T47D (cell line): ENCODE measurements at regions not wholly inside any gene's neighbourhood (a gene's known extent, or its start where the extent isn't known, plus 50 kb on each side); places are given as distances from the start of the nearest gene placed in this dataset.
A peak's percentile ranks its signal among the peaks of the same experiment; 100 is the strongest.

Source experiments
- DNase-seq, 2 experiments: peaks; one replicate each; pipeline versions ENCODE4 v3.0.0 to v3.0.0-alpha.2; 2011 to 2012; ENCODE audit warnings: low read depth in 1 of 2, low spot score in 1 of 2
- JUND ChIP-seq: IDR thresholded peaks from 2 replicates; pipeline ENCODE4 v1.6.1; 2012; ENCODE audit warnings: low read depth
- in situ Hi-C: cut with HindIII; loops from 2 replicates; pipeline ENCODE4 v1.10.0; 2016; ENCODE audit warnings: low sequenced_read_pairs, low pct_unique_long_range_greater_than_20kb

DNA sequence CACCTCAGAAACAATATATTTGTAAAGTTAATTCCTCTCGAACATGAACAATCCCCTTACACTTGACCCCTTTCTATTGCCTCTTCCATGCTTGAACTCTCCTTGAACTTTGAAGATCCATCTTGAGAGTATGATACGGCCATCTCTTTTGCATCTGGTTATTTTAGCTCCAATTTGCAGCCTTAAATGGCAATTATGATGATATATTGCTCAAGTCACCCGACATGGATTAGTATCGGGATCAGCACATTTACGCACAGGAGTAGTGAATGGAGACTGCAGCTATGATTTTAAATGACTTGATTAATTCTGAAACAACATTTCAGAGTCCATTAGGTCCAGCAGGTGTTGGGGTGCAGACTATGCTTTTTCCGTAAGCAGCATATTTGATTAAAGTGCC is 143.8 kb upstream of the PAQR3 start:
- in situ Hi-C loops = no loop called here
- DNase-seq = no peak
- TF ChIP-seq JUND = no peak

DNA sequence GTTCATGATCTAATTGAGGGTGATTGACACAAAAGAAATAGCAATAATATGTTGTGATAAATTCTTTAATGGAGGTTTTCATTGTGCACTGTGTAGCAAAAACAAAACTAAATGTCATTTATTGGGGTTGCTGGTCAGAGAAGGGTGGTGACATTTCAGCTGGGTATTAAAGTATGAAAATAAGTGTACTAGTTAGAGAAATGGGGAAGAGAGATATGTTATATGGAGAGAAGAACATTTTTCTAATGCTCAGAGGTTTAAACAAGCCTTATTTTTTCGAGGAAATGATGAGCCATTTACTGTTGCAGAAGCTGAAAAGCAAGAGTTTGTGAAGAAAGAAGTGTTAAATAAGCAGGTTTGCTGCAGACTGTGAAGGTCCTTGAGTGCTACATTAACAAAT is 142.7 kb upstream of the PAQR3 start:
- in situ Hi-C loops = no loop called here
- TF ChIP-seq JUND = no peak
- DNase-seq = no peak

DNA sequence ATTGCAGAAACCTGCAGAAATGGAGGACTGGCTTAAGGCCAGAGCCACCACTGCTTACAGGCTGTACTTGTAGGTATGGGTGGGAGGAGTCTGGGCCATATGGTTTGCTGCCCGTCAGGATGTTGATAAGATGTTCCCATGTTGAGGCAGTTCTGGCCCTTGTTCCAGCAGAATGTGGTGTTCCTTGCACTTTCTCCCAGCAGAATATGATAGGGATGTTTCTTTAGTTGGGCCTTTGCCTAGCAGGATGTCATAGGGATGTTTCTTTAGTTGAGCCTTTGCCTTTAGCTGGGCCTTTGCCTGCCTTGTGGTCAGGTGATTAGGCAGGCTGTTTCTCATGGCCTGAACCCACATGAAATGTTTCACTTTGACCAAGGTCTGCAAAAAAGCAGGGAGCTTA is 139.1 kb upstream of the PAQR3 start:
- DNase-seq = no peak
- TF ChIP-seq JUND = no peak
- in situ Hi-C loops = no loop called here

DNA sequence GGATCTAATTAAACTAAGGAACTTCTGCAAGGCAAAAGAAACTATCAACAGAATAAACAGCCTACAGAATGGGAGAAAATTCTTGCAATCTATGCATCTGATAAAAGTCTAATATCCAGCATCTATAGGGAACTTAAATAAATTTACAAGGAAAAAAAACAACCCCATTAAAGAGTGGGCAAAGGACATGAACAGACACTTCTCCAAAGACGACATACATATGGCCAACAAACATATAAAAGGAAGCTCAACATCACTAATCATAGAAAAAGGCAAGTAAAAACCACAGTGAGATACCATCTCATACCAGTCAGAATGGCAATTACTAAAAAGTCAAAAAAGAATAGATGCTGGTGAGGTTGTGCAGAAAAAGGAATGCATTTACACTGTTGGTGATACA is 134.8 kb upstream of the PAQR3 start:
- in situ Hi-C loops = no loop called here
- DNase-seq = no peak
- TF ChIP-seq JUND = no peak

DNA sequence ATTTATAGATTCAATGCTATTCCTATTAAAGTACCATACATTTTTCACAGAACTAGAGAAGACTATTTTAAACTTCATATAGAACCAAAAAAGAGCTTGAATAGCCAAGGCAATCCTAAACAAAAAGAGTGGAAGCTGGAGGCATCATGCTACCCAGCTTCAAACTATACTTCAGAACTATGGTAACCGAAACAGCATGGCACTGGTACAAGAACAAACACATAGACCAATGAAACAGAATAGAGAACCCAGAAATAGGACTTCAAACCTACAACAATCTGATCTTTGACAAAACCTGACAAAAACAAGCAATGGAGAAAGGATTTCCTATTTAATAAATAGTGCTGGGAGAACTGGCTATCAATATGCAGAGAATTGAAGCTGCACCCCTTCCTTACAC is 134.2 kb upstream of the PAQR3 start:
- DNase-seq = no peak
- no peak for TF ChIP-seq JUND
- in situ Hi-C loops = no loop called here

DNA sequence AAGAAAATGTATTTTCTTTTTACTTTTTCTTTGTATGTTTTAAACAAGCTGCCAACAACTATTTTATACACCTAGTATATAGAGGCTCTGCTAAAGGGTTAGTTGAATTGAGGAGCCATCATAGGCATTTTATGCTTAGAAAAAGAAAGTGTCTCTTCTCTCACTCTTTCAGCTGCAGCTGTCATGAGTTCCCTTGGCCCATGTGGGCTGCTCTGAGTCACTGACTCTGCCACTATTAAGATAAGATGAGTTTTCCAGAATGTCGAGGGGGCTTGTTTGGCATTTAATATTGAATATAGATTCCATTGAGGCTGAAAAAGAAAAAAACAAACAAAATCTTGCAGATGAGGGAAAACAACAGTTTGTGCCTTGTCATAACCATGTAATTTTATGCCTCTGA is 126.0 kb upstream of the PAQR3 start:
- no peak for TF ChIP-seq JUND
- in situ Hi-C loops = no loop called here
- no peak for DNase-seq

DNA sequence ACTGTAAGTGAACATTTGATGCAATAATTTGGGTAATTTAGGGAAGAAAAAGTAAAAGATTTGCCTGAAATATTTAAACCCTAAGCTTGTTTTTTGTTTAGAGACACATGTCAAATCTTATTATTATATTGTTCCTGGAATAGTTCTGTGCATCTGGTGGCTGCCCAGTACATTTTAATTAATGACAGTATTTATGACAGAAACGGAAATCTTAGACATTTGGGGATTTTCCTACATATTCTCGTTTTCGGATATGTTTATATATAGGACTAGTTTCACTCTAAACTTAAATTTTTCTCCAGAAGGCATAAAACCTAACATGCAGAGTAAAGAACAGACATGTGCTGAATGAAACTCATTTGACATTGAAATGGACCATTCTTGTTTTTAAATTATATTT is 125.6 kb upstream of the PAQR3 start:
- TF ChIP-seq JUND = no peak
- DNase-seq = no peak
- in situ Hi-C loops = no loop called here

DNA sequence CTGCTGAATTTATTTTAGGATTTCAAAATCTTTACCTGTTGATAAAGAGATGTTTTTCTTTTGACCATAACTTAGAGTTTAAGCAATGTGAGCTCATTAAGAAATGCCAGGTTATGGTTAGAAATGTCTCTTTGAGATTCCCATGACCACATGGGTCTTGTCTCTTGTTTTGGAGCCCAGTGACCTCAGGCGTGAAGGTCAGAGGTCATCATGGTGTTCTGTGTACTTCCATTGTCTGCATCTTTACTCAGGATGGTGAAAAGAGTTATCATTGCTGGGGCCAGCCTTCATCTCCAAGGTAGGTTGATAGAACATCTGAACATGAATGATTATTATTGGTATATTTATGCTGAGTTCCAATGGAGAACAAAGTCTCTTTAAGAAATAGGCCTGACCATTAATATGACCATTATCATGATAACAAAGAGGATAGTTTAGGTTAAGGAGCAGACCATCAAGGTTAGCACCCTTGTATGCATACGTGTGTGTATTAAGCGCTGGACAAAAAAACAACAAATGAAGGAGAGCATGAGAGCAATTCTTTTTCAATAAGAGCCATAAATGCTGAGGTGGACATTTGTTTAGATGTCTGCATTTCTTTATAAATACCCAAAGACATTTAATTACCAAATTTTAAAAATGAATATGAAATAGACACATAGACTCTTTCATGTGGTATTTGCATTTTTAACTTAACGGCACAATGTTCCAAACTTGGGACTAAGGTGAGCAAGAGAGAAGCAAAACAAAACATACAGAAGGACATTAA is 120.6 kb upstream of the PAQR3 start:
- no peak for TF ChIP-seq JUND
- no peak for DNase-seq
- in situ Hi-C loops = no loop called here

DNA sequence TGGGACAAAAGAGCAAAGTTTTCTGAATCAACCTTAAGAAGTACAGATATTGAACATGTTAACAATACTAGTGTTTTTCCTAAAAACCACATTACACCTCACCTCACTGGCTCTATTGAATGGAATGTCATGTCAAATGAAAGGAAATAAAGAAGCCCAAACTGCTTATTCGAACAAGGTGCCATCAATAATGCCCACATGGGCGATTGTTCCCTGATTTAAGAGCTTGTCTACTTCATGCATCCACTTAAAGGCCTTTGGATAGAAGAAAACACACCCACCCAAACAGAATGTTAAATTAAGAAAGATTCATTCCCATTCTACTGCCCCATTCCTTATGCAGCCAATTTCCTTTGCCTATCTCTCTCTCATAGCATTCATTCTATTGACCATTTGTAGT is 118.5 kb upstream of the PAQR3 start:
- no peak for DNase-seq
- in situ Hi-C loops = no loop called here
- TF ChIP-seq JUND = no peak

DNA sequence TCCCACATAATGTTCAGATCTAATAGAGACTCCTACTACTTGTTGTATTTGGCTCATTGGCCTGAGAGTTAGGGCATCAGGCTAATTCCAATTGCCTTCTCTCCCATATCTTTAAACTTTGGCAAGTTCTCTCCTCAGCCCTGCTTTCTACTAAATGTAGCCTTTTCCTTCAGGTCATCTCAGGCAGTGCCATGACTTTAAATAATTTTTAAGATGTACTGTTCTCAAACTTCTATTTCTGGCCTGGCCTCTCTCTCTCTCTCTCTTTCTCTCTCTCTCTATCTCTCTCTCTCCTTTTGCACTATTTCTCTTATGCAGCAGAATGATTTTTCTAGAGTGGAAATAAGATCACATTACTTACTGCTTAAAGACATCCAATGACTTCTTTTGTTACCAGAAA is 114.5 kb upstream of the PAQR3 start:
- in situ Hi-C loops = no loop called here
- DNase-seq = no peak
- no peak for TF ChIP-seq JUND

DNA sequence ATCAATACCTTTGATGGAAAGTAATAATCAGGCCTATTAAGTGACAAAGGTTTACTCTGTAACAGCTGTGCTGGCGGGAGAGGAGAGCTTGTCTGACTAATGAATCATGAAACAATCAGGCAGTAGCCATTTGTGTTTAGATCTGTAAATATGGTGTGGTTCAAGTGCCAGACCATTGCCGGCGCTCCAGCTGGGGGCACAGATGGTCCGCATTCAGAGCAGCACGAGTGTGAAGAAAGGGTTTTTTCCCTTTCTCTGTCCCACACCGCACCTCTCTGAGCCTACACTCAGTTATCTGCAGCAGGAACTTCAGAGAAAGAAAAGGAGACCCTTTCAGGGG is 111.3 kb upstream of the PAQR3 start:
- DNase-seq = no peak
- in situ Hi-C loops = no loop called here
- no peak for TF ChIP-seq JUND

DNA sequence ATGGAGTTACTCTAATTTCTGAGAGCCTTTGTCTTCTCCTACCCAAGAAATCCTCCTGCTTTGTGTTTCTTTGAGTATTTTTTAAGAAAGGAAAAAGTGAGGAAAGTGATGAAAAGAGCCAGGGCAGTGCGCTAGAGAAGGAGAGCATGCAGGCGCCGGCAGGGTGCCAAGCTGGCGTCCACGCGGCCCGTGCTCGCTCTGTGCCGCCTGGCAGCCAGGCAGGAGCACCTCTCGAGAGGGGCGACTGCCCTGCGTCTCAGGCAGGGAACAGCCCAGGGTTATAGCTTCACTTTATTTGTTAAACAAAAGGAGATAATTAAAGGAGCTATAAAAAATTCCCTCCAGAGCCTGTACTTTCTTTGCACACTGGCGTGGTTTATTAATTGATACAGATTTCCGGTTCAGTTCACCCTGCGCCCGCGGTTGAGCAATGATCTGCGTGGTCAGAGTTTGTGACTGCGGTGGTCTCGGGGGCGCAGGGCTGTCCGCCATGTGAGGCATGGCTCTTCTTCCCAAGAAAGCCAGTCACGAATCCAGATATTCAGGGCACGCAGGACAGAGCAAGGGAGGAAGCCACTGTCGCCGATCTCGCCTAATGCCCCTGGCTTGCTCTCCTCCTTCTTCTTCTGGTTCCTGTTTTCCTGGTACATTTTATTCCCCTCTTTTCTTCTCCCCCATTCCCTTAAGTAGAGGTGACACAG is 110.8 kb upstream of the PAQR3 start:
- DNase-seq = peak in 1 of 2 experiments; percentile 19
- TF ChIP-seq JUND = no peak
- in situ Hi-C loops = no loop called here

DNA sequence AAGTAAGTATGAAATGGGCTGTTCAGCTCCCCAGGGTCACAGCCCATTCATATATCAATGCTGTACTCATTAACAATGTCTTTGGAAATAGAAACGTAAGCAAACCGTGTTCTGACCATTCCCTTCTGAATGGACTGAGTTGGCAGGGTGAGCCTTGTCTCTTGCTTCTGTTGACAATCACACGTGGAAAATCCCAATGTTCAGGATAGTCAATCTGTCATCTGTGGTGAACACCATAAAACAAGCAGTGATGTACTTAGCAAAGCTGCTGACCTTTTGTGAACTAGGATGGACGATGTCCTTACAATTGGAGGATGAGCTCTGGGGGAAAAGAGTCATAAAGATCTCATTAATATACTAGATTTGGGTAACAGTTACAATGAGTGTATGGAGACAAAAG is 109.6 kb upstream of the PAQR3 start:
- no peak for TF ChIP-seq JUND
- no peak for DNase-seq
- in situ Hi-C loops = no loop called here

DNA sequence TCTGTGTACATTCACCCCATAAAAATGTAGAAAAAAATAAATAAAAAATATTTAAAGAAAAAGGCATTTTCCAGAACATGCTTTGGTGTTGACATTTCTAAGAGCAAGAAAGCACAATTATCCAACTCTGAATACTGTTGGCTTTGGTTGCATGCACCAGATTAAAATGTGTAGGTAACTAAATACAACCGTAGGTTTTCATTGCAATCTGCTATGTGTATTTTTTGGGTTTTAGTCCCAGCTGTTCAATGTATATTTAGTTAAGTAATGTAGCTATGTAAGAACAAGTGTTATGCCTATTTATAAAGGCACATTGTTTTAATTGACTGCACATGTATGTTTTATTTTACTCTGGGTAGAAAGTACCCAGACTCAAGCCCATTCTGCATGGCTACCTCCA is 108.1 kb upstream of the PAQR3 start:
- in situ Hi-C loops = no loop called here
- no peak for TF ChIP-seq JUND
- DNase-seq = no peak
